ENCODE measurements at regions not wholly inside any gene's neighbourhood (a gene's known extent, or its start where the extent isn't known, plus 50 kb on each side); places are given as distances from the start of the nearest gene placed in this dataset.
A peak's percentile ranks its signal among the peaks of the same experiment; 100 is the strongest.

DNA sequence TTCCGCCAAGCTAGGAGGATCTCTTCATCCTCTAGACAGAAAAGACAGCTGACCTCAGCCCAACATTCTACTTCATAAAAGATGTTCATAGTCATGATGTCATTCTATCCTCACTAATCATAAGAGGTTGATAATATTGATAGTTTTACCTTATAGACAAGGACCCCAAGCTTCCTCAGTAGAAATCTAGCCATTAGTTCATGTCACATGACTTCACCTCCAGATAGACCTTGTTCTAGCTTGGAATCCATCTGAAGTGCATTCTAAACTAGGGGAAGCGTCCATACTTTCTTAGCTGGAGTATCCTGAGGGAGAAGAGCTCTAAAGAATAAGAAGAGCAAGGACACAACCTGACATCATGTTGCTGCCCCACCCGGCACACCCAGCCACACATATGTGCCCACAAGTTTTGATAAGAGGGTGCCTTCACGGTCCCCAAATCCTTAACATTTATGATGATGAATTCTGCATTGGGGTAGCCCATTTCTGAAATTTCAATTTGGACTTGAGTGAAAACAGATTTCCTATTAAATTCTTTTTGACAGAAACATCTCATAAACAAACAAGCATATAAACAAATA lies 292.5 kb upstream of the STXBP5 start:
- 95% methylated on average over 4 of the region's 4 CpGs for WGBS (ENCODE audit: low lambda C conversion rate, missing lambda C conversion rate)
- H3K9me2 ChIP-seq (replicated peaks; ENCODE audit: insufficient read depth) = no peaks in the 10 kb centered on the region
- H4K20me1 ChIP-seq (ENCODE audit: insufficient read depth, poor library complexity, severe bottlenecking) = no peaks in the 10 kb centered on the region
- H3K27me3 ChIP-seq = no peaks in the 10 kb centered on the region
- no peak overlapping the region for H3K4me3 ChIP-seq
- no peak for TF ChIP-seq EZH2 (IDR thresholded peaks at IDR 0.05; ENCODE audit: borderline replicate concordance)
- TF ChIP-seq, protein P1, sequence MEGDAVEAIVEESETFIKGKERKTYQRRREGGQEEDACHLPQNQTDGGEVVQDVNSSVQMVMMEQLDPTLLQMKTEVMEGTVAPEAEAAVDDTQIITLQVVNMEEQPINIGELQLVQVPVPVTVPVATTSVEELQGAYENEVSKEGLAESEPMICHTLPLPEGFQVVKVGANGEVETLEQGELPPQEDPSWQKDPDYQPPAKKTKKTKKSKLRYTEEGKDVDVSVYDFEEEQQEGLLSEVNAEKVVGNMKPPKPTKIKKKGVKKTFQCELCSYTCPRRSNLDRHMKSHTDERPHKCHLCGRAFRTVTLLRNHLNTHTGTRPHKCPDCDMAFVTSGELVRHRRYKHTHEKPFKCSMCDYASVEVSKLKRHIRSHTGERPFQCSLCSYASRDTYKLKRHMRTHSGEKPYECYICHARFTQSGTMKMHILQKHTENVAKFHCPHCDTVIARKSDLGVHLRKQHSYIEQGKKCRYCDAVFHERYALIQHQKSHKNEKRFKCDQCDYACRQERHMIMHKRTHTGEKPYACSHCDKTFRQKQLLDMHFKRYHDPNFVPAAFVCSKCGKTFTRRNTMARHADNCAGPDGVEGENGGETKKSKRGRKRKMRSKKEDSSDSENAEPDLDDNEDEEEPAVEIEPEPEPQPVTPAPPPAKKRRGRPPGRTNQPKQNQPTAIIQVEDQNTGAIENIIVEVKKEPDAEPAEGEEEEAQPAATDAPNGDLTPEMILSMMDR (IDR thresholded peaks at IDR 0.05; ENCODE audit: poor library complexity) = no peak
- TF ChIP-seq EZH2phosphoT487 (IDR thresholded peaks at IDR 0.05; ENCODE audit: low read depth, severe bottlenecking, unreplicated experiment) = no peak
- H3K36me3 ChIP-seq (replicated peaks; ENCODE audit: insufficient read depth, low read depth) = no peaks in the 10 kb centered on the region
- H3K4me2 ChIP-seq = no peak overlapping the region
- no peak overlapping the region for H2AFZ ChIP-seq
- no peak overlapping the region for H3K27ac ChIP-seq
- no peak for DNase-seq (ENCODE audit: low spot score)
- peaks cover 31% of the 10 kb centered on the region for H3K4me1 ChIP-seq (ENCODE audit: insufficient read depth)
- no peaks in the 10 kb centered on the region for H3K79me2 ChIP-seq
- H3K9me3 ChIP-seq (ENCODE audit: low read depth) = no peaks in the 10 kb centered on the region

DNA sequence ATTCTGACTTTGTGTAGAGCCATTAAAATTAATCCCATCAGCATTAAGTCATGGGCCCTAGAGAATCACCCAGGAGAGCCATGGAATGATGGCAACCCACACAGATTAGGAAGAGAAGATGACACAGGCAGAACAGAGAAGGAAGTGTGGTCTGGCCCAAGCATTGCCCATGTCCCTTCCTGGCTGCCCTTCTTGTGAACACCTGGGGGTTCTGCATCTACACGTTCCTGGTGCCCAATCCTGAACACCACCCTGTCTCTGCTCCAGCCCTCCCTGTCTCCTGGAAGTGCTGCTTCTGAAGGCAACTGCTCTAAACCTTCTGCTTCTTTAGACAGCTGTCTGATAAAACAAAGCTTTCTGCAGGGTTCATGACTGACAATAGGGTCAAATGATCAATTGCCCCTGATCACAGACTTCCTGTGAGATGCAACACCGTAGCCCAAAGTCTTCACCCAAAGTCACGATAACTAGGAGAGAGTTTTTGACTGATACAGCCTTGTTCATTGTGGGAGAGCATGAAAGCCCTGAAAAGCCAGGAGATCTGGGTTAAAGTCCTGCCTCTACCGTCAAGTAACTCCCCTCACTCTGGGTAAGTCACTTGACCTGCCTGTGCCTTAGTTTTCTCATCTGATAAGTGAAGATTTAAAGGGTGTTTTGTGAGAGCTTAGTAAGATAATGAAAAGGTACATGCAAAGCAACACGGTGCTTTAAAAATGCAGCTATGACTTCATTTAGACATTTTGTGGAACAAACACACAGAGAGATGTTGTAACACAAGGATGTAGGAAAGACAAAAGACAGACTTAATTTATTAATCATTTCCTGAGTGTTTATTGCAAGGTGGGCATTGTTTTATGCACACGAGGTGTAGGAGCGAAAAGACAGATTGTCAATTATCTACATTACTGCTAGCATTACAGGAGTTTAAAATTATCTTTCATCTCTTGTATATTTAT lies 291.2 kb upstream of the STXBP5 start:
- H3K4me1 ChIP-seq (ENCODE audit: insufficient read depth) = peaks cover 31% of the 10 kb centered on the region
- H3K27me3 ChIP-seq = no peaks in the 10 kb centered on the region
- TF ChIP-seq EZH2 (IDR thresholded peaks at IDR 0.05; ENCODE audit: borderline replicate concordance) (no peak), EZH2phosphoT487 (IDR thresholded peaks at IDR 0.05; ENCODE audit: low read depth, severe bottlenecking, unreplicated experiment) (no peak)
- TF ChIP-seq, protein P1 (IDR thresholded peaks at IDR 0.05; ENCODE audit: poor library complexity) = no peak
- peak overlapping the region; percentile 1 for H2AFZ ChIP-seq
- no peaks in the 10 kb centered on the region for H3K36me3 ChIP-seq (replicated peaks; ENCODE audit: insufficient read depth, low read depth)
- peak overlapping the region; percentile 91 for H3K27ac ChIP-seq
- H3K4me3 ChIP-seq = no peak overlapping the region
- no peaks in the 10 kb centered on the region for H3K9me3 ChIP-seq (ENCODE audit: low read depth)
- DNase-seq (ENCODE audit: low spot score) = no peak
- no peaks in the 10 kb centered on the region for H4K20me1 ChIP-seq (ENCODE audit: insufficient read depth, poor library complexity, severe bottlenecking)
- H3K9me2 ChIP-seq (replicated peaks; ENCODE audit: insufficient read depth) = no peaks in the 10 kb centered on the region
- no peaks in the 10 kb centered on the region for H3K79me2 ChIP-seq
- WGBS (ENCODE audit: low lambda C conversion rate, missing lambda C conversion rate) = 48% methylated on average over 7 of the region's 7 CpGs
- peak overlapping the region; percentile 65 for H3K4me2 ChIP-seq

DNA sequence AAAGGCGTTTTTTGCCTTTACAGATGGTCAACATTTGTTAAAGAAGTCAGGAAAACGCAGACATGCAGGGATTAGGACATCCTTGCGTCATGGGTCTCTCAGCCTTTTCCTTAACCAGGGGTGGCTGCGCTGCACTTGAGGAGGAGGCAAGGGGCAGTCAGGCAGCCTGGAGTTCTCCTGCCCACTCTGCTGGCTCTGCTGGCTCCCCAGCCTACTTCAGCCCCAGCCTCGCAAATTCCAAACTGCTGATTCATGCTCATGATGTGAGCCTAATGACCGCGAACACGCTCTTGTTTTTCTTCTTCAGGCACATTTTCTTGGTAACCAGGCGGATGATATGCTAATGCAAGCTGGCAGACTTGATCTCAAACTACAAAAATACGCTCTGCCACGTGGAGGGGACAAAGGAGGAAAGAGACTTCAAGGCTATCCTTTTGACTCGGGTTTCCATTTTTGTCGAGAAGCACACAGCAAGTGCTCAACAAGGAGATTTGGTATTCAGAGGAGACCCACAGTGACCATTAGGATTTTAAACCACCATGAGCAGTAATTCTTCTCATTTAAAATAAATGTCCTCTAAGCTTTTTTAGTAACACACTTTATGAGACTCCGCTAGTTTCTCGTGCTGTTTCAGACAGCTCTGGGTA lies 290.3 kb upstream of the STXBP5 start:
- no peaks in the 10 kb centered on the region for H4K20me1 ChIP-seq (ENCODE audit: insufficient read depth, poor library complexity, severe bottlenecking)
- no peaks in the 10 kb centered on the region for H3K9me2 ChIP-seq (replicated peaks; ENCODE audit: insufficient read depth)
- H3K9me3 ChIP-seq (ENCODE audit: low read depth) = no peaks in the 10 kb centered on the region
- no peaks in the 10 kb centered on the region for H3K36me3 ChIP-seq (replicated peaks; ENCODE audit: insufficient read depth, low read depth)
- 18% methylated on average over 15 of the region's 15 CpGs for WGBS (ENCODE audit: low lambda C conversion rate, missing lambda C conversion rate)
- H3K4me2 ChIP-seq = peak overlapping the region; percentile 65
- no peak overlapping the region for H3K4me3 ChIP-seq
- H3K27ac ChIP-seq = peak overlapping the region; percentile 91
- no peaks in the 10 kb centered on the region for H3K79me2 ChIP-seq
- H3K27me3 ChIP-seq = no peaks in the 10 kb centered on the region
- TF ChIP-seq EZH2phosphoT487 (IDR thresholded peaks at IDR 0.05; ENCODE audit: low read depth, severe bottlenecking, unreplicated experiment) (no peak), EZH2 (IDR thresholded peaks at IDR 0.05; ENCODE audit: borderline replicate concordance) (no peak)
- TF ChIP-seq, protein P1 (IDR thresholded peaks at IDR 0.05; ENCODE audit: poor library complexity) = no peak
- peak overlapping the region; percentile 7 for H2AFZ ChIP-seq
- peaks cover 31% of the 10 kb centered on the region for H3K4me1 ChIP-seq (ENCODE audit: insufficient read depth)
- DNase-seq (ENCODE audit: low spot score) = peak; percentile 91

All from hepatocyte (in vitro differentiated cells).